GM12878 (cell line): ENCODE measurements at regions not wholly inside any gene's neighbourhood (a gene's known extent, or its start where the extent isn't known, plus 50 kb on each side); places are given as distances from the start of the nearest gene placed in this dataset.

Source experiments
- ATAC-seq: fragments of 200-7000 bp; cut with Tn5 transposase; 3 replicates; pipeline ENCODE4 v1.9.1; 2020; ENCODE audit warnings: mild to moderate bottlenecking, moderate library complexity
- BruUV-seq: library from RNA; stranded (reverse); fragments of 400-500 nt; replicated peaks from 2 replicates; lab custom pipeline; 2021; lab: Mats Ljungman, UMichigan
- CTCF ChIA-PET: fragments of 300-600 bp; sonication (Branson Sonifier 250); formaldehyde crosslinking; extraction: SDS; loops from one replicate; lab custom pipeline; 2021; ENCODE audit warnings: inconsistent platforms; lab: Yijun Ruan, JAX
- POLR2A ChIA-PET: fragments of 350-600 bp; formaldehyde crosslinking; extraction: SDS; loops from one replicate; lab custom pipeline; 2021; ENCODE audit warnings: inconsistent platforms; lab: Charles Lee
- RAD21 ChIA-PET: fragments of 300-600 bp; sonication (Branson Sonifier 250); formaldehyde crosslinking; loops from one replicate; lab custom pipeline; 2023; ENCODE audit warnings: antibody characterized with exemption; ENCODE audit not compliant: unreplicated experiment; lab: Charles Lee
- SMC1A ChIA-PET: fragments of 300-600 bp; sonication (Branson Sonifier 250); formaldehyde crosslinking; loops from one replicate; lab custom pipeline; 2023; ENCODE audit not compliant: unreplicated experiment, uncharacterized antibody; lab: Charles Lee
- DNase-seq: peaks from one replicate; pipeline ENCODE4 v3.0.0-alpha.2; 2011; ENCODE audit warnings: low read depth, low spot score
- FAIRE-seq: peaks from 3 replicates; lab custom pipeline; 2011; peaks lifted over from hg19 to GRCh38; lab: Jason Lieb, UNC
- H2AFZ ChIP-seq: 2 replicates; pipeline ENCODE4 v1.6.0; 2011; ENCODE audit warnings: low read depth, low read length, control low read depth; ENCODE audit not compliant: control insufficient read depth
- H3K27ac ChIP-seq: 2 replicates; pipeline ENCODE4 v1.5.1; 2011; ENCODE audit warnings: control low read depth; ENCODE audit not compliant: control insufficient read depth, insufficient read depth
- H3K27me3 ChIP-seq, 2 experiments: replicated peaks in 1 of 2; 2 replicates each; pipeline versions ENCODE4 v1.6.0 to v1.6.1; 2011; ENCODE audit warnings: low read length in 1 of 2; ENCODE audit not compliant: control insufficient read depth in 2 of 2, insufficient read depth in 2 of 2
- H3K36me3 ChIP-seq, 2 experiments: 2 replicates each; pipeline ENCODE4 v1.5.1; 2011; ENCODE audit warnings: low read length in 1 of 2; ENCODE audit not compliant: control insufficient read depth in 2 of 2, insufficient read depth in 2 of 2
- H3K4me1 ChIP-seq: 2 replicates; pipeline ENCODE4 v1.6.1; 2011; ENCODE audit warnings: mild to moderate bottlenecking, low read length, moderate library complexity, mixed read lengths; ENCODE audit not compliant: control insufficient read depth, insufficient read depth
- H3K4me2 ChIP-seq: 2 replicates; pipeline ENCODE4 v1.6.0; 2011; ENCODE audit warnings: control low read depth; ENCODE audit not compliant: control insufficient read depth, insufficient read depth
- H3K4me3 ChIP-seq: fragments of 200-600 bp; sonication (generic); 2 replicates; pipeline ENCODE4 v1.5.1; 2016
- H3K79me2 ChIP-seq: 2 replicates; pipeline ENCODE4 v1.6.0; 2011; ENCODE audit warnings: low read length; ENCODE audit not compliant: control insufficient read depth, insufficient read depth
- H3K9ac ChIP-seq: 2 replicates; pipeline ENCODE4 v1.8.0; 2011; ENCODE audit warnings: low read length, control low read depth, mixed read lengths; ENCODE audit not compliant: control insufficient read depth, insufficient read depth
- H3K9me3 ChIP-seq: replicated peaks from 3 replicates; pipeline ENCODE4 v1.5.1; 2011; ENCODE audit warnings: mild to moderate bottlenecking, low read length; ENCODE audit not compliant: control insufficient read depth, insufficient read depth
- H4K20me1 ChIP-seq: 2 replicates; pipeline ENCODE4 v1.6.0; 2011; ENCODE audit not compliant: control insufficient read depth, insufficient read depth
- ASH2L ChIP-seq: fragments of 300-600, 200-600 bp; sonication (generic); IDR thresholded peaks from 2 replicates; pipeline ENCODE4 v1.6.1; 2017; ENCODE audit warnings: low read depth, mild to moderate bottlenecking, borderline replicate concordance
- CREM ChIP-seq: IDR thresholded peaks from 2 replicates; pipeline ENCODE4 v1.6.1; 2014; ENCODE audit warnings: antibody characterized with exemption, low read depth
- E2F4 ChIP-seq: IDR thresholded peaks from 2 replicates; pipeline ENCODE4 v1.6.1; 2012; ENCODE audit warnings: low read depth, low read length, improper control_type of control experiment
- EZH2 ChIP-seq: IDR thresholded peaks from 2 replicates; pipeline ENCODE4 v1.6.1; 2012; ENCODE audit warnings: low read depth, mild to moderate bottlenecking, control low read depth, inconsistent platforms, low read length, borderline replicate concordance; ENCODE audit not compliant: control insufficient read depth
- FOXM1 ChIP-seq: IDR thresholded peaks from 2 replicates; pipeline ENCODE4 v1.6.1; 2012; ENCODE audit warnings: low read depth, mild to moderate bottlenecking, inconsistent platforms, low read length, moderate library complexity
- IRF5 ChIP-seq: fragments of 450-650 bp; IDR thresholded peaks from 2 replicates; pipeline ENCODE4 v1.6.1; 2017; ENCODE audit warnings: borderline replicate concordance
- MYC ChIP-seq: IDR thresholded peaks from 2 replicates; pipeline ENCODE4 v1.6.1; 2011; ENCODE audit warnings: mild to moderate bottlenecking, low read length, moderate library complexity, inconsistent platforms; ENCODE audit not compliant: insufficient read depth, insufficient replicate concordance, insufficient read length, severe bottlenecking
- PBX3 ChIP-seq: IDR thresholded peaks from 2 replicates; pipeline ENCODE4 v1.6.1; 2011; ENCODE audit warnings: mild to moderate bottlenecking, low read depth, low read length, moderate library complexity; ENCODE audit not compliant: insufficient replicate concordance
- POLR2AphosphoS2 ChIP-seq: IDR thresholded peaks from 2 replicates; pipeline ENCODE4 v1.6.1; 2011; ENCODE audit warnings: low read depth, mild to moderate bottlenecking, low read length, improper control_type of control experiment, moderate library complexity
- TARDBP ChIP-seq: IDR thresholded peaks from 2 replicates; pipeline ENCODE4 v1.6.1; 2016; ENCODE audit warnings: borderline replicate concordance
- ZBTB40 ChIP-seq: fragments of 450-650 bp; IDR thresholded peaks from 2 replicates; pipeline ENCODE4 v1.6.1; 2016; ENCODE audit warnings: mild to moderate bottlenecking, moderate library complexity, borderline replicate concordance
- WGBS: methylation state at CpG from one replicate; pipeline ENCODE4 v1.1.6; 2016; ENCODE audit warnings: low lambda C conversion rate; ENCODE audit not compliant: insufficient replicate concordance, insufficient coverage; ENCODE audit errors: missing lambda C conversion rate; 5-methylcytosine and 5-hydroxymethylcytosine counted together
- in situ Hi-C: fragments of 300-500 bp; cut with MboI; formaldehyde crosslinking; loops from 9 replicates; pipeline ENCODE4 v1.14.3; 2018; ENCODE audit warnings: mixed read lengths
- intact Hi-C: fragments of 100-400 bp; cut with micrococcal nuclease; formaldehyde crosslinking; loops from one replicate; pipeline ENCODE4 v1.14.2; 2022; ENCODE audit not compliant: unreplicated experiment

GRCh38 chrX:110449312-110449711 lies 90.7 kb downstream of the RTL9 start:
- Histone ChIP-seq H3K27me3 (peaks cover 0 to 4% of the 10 kb centered on the region in 2 experiments; a peak in 1 of 4 replicates), H3K4me1 (no peaks in the 10 kb centered on the region), H3K4me2 (no peak overlapping the region), H3K4me3 (no peak overlapping the region), H3K36me3 (no peaks in the 10 kb centered on the region), H4K20me1 (no peaks in the 10 kb centered on the region), H3K27ac (no peak overlapping the region), H3K9ac (no peak overlapping the region), H3K79me2 (no peaks in the 10 kb centered on the region), H3K9me3 (no peaks in the 10 kb centered on the region), H2AFZ (no peak overlapping the region)
- ATAC-seq (no peak), DNase-seq (no peak), FAIRE-seq (no peak)
- intact Hi-C loops (no loop called here), in situ Hi-C loops (no loop called here)
- ChIA-PET CTCF (interaction anchor here (0.9 to 9.2 kb wide), 4 partner anchors 9 to 404 kb away, joined by 3 to 73 read pairs (median 4); no protein-coding TSS in a partner anchor), SMC1A (interaction anchor here (0.9 to 2.1 kb wide), 3 partner anchors 396 to 405 kb away, joined by 3 to 8 read pairs (median 3); no protein-coding TSS in a partner anchor), POLR2A (no interaction called here), RAD21 (interaction anchor here (2.3 to 3.8 kb wide), 2 partner anchors 398 to 403 kb away, joined by 5 to 19 read pairs; no protein-coding TSS in a partner anchor)
- WGBS = 15% methylated on average over 2 of the region's 2 CpGs
- no TSS peak for BruUV-seq
- no peak for TF ChIP-seq POLR2AphosphoS2
- TF ChIP-seq PBX3 = no peak
- TF ChIP-seq CREM = no peak
- no peak for TF ChIP-seq FOXM1
- TF ChIP-seq EZH2 = no peak
- TF ChIP-seq IRF5 = no peak
- no peak for TF ChIP-seq ASH2L
- no peak for TF ChIP-seq ZBTB40
- TF ChIP-seq E2F4 = no peak
- TF ChIP-seq TARDBP = no peak
- no peak for TF ChIP-seq MYC
